Brain microvascular endothelial cell (primary cell): ENCODE measurements at regions not wholly inside any gene's neighbourhood (a gene's known extent, or its start where the extent isn't known, plus 50 kb on each side); places are given as distances from the start of the nearest gene placed in this dataset.

Experiments
- DNase-seq: peaks from one replicate; pipeline ENCODE4 v3.0.0-alpha.2; 2020
- H3K27ac ChIP-seq: fragments of 250-450 bp; sonication (Bioruptor Pico); 2 replicates; pipeline ENCODE4 v1.5.1; 2020; ENCODE audit warnings: mild to moderate bottlenecking, moderate library complexity
- H3K27me3 ChIP-seq: fragments of 250-450 bp; sonication (Bioruptor Pico); replicated peaks from 2 replicates; pipeline ENCODE4 v1.5.1; 2020; ENCODE audit warnings: mild to moderate bottlenecking
- H3K36me3 ChIP-seq: fragments of 250-450 bp; sonication (Bioruptor Pico); replicated peaks from 2 replicates; pipeline ENCODE4 v1.5.1; 2020; ENCODE audit warnings: mild to moderate bottlenecking
- H3K4me3 ChIP-seq: 2 replicates; pipeline ENCODE4 v1.5.1; 2011; ENCODE audit warnings: low read depth, mild to moderate bottlenecking, control low read depth, low read length, moderate library complexity
- CTCF ChIP-seq: IDR thresholded peaks from 2 replicates; pipeline ENCODE4 v1.5.1; 2011; ENCODE audit warnings: low read depth, mild to moderate bottlenecking, moderate library complexity, low read length, control low read depth, inconsistent platforms; ENCODE audit errors: missing control alignments
- in situ Hi-C: cut with HindIII; loops from 2 replicates; pipeline ENCODE4 v1.10.0; 2017; ENCODE audit warnings: low sequenced_read_pairs, low pct_ligation_motif_present

- TF ChIP-seq CTCF, result no peak
- no peak for DNase-seq
These were observed 1382.3 kb downstream of the RAPGEF2 start for GRCh38 chr4:160485071-160485687.

GRCh38 chr4:160492181-160492580 is 1389.3 kb downstream of the RAPGEF2 start:
- H3K27me3 ChIP-seq, result no peaks in the 10 kb centered on the region
- in situ Hi-C loops, result no loop called here
- no peaks in the 10 kb centered on the region for H3K36me3 ChIP-seq
- H3K4me3 ChIP-seq, result no peak overlapping the region
- no peak for DNase-seq
- no peak overlapping the region for H3K27ac ChIP-seq
- no peak for TF ChIP-seq CTCF

More at GRCh38 chr4:160485071-160485687, 1382.3 kb downstream of the RAPGEF2 start:
- Histone ChIP-seq H3K27ac (no peak overlapping the region), H3K27me3 (no peaks in the 10 kb centered on the region), H3K4me3 (no peak overlapping the region), H3K36me3 (no peaks in the 10 kb centered on the region)
- in situ Hi-C loops, result no loop called here

- TF ChIP-seq CTCF, result no peak
- DNase-seq, result no peak
- Histone ChIP-seq H3K27me3 (no peaks in the 10 kb centered on the region), H3K36me3 (no peaks in the 10 kb centered on the region), H3K27ac (no peak overlapping the region), H3K4me3 (no peak overlapping the region)
- in situ Hi-C loops, result no loop called here
These were observed 1390.3 kb downstream of the RAPGEF2 start for GRCh38 chr4:160493206-160493605.

GRCh38 chr4:160495356-160495755 is 1392.5 kb downstream of the RAPGEF2 start:
- Histone ChIP-seq H3K27me3 (no peaks in the 10 kb centered on the region), H3K27ac (no peak overlapping the region), H3K4me3 (no peak overlapping the region), H3K36me3 (no peaks in the 10 kb centered on the region)
- DNase-seq, result no peak
- in situ Hi-C loops, result no loop called here
- TF ChIP-seq CTCF, result no peak

GRCh38 chr4:160498211-160498610 is 1395.3 kb downstream of the RAPGEF2 start:
- no peak overlapping the region for H3K27ac ChIP-seq
- H3K36me3 ChIP-seq, result no peaks in the 10 kb centered on the region
- TF ChIP-seq CTCF, result no peak
- no peak for DNase-seq
- in situ Hi-C loops, result no loop called here
- no peak overlapping the region for H3K4me3 ChIP-seq
- H3K27me3 ChIP-seq, result no peaks in the 10 kb centered on the region

GRCh38 chr4:160505724-160506123 is 1402.8 kb downstream of the RAPGEF2 start:
- in situ Hi-C loops, result no loop called here
- Histone ChIP-seq H3K4me3 (no peak overlapping the region), H3K27me3 (no peaks in the 10 kb centered on the region), H3K36me3 (no peaks in the 10 kb centered on the region), H3K27ac (no peak overlapping the region)
- DNase-seq, result no peak
- no peak for TF ChIP-seq CTCF
